Hematopoietic multipotent progenitor cell treated with erythropoietin and hydrocortisone succinate and interleukin-3 and kit ligand, for 6 days (in vitro differentiated cells): ENCODE measurements at regions not wholly inside any gene's neighbourhood (a gene's known extent, or its start where the extent isn't known, plus 50 kb on each side); places are given as distances from the start of the nearest gene placed in this dataset.
"Not testable (repeated sequence)": the region's sequence is repeated elsewhere in the genome, so short reads cannot be mapped to it uniquely, and the experiment has no call there.

Experiments used
- DNase-seq: peaks from one replicate; pipeline ENCODE4 v3.0.0-alpha.2; 2015

DNA sequence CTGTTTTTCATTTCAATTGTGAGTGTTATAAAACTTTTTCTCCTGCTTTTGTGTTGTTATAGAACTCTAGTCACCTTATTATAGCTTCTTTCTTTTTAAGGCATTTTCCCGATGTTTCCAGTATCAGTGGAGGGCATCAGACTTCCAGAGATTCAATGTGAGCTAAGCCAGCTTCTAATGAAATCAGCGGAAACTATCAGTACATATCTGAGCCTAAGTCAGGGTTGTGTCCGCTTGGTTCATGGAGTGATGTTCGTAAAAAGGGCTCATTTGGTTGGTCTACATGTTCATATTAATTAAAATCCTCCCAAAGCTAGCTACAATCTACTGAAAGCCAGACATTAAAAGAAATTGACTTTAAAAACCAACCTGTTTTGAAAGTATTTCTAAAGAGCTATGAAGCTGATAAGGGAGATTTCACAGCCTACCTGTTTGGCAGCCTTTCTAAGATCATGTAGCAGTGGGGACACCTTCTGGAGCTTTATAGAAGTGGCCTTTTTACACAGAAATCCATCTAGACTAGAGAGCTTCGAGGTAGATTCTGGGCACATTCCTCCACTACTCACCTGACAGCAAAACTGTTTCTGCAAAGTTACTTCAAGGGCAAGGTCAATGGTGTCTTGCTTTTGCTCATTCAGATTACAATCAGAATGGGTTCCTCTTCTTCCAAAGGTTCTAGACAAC lies 227.1 kb upstream of the NBPF12 start:
- peak; percentile 35 for DNase-seq

GRCh38 chr1:146709302-146709701 lies 228.8 kb upstream of the NBPF12 start:
- DNase-seq, result not testable (repeated sequence)

- not testable (repeated sequence) for DNase-seq
Measured at GRCh38 chr1:146704162-146704724, 233.9 kb upstream of the NBPF12 start.

- not testable (repeated sequence) for DNase-seq
Measured at GRCh38 chr1:146701320-146701719, 236.8 kb upstream of the NBPF12 start.

DNA sequence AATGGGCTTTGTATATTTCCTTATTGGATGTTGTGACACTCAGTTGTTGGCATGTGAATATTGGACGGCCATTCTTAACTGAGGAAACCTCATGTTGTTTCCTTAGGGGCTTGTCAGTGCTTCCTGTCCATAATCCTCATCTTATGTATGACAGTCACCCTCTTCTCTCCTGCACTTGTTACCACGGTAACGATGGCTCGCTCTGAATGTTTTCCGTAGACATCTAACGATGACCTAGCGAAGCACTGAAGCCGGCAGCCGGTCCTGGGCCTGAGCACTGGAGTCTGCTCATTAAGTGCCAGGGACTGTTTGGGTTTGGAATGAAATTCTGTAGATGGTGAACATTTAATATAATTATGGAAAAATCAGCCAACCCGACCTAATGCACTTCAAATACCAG lies 242.7 kb upstream of the NBPF12 start:
- DNase-seq, result not testable (repeated sequence)

GRCh38 chr1:146691798-146692197 lies 246.3 kb upstream of the NBPF12 start:
- DNase-seq, result not testable (repeated sequence)

DNA sequence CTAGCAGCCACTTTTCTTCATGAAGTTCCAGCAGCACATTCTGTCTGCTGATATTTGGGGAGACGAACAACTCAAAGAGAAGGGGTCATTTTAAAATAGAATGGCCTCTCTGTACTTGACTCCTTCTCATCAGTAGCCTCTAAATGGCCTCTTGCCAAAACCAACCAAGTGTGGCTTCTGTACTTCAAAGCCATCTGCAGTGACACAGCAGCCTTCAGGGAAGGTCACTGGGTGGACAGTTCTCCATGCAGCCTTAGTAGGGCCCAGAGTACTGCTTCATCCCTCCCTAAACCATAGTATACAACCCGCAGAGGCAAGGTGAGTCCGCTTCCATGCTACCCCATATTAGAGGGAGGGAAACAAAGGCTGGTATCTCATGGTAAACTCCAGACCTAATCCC lies 249.2 kb upstream of the NBPF12 start:
- not testable (repeated sequence) for DNase-seq

DNA sequence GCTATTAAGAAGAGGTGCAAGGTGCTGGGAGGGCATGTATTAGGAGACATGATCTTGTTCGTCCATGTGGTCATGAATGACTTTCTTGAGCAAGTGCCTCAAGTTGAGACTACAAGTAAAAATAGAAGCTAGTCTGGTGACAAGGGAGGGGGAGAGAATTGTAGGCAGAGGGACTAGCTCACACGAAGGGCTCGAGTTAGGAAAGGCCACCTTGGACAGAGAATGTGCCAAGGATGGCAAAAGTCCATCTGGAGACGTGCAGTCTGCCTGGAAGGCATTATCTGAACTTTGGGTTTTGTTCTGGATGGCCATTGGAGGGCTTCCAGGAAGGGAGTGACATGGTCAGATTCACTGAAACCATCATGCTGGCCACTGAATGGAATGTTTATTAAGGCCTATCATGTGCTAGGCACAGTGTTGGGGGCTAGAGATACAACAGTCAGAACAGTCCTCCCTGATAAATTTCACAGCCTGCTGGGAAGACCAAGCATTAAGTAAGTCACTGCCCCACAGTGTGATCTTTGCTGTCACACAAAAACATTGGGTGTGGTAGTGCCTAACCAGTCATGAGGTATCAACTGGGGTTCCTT lies 251.3 kb upstream of the NBPF12 start:
- not testable (repeated sequence) for DNase-seq

GRCh38 chr1:146683126-146683429 lies 255.0 kb upstream of the NBPF12 start:
- not testable (repeated sequence) for DNase-seq

DNA sequence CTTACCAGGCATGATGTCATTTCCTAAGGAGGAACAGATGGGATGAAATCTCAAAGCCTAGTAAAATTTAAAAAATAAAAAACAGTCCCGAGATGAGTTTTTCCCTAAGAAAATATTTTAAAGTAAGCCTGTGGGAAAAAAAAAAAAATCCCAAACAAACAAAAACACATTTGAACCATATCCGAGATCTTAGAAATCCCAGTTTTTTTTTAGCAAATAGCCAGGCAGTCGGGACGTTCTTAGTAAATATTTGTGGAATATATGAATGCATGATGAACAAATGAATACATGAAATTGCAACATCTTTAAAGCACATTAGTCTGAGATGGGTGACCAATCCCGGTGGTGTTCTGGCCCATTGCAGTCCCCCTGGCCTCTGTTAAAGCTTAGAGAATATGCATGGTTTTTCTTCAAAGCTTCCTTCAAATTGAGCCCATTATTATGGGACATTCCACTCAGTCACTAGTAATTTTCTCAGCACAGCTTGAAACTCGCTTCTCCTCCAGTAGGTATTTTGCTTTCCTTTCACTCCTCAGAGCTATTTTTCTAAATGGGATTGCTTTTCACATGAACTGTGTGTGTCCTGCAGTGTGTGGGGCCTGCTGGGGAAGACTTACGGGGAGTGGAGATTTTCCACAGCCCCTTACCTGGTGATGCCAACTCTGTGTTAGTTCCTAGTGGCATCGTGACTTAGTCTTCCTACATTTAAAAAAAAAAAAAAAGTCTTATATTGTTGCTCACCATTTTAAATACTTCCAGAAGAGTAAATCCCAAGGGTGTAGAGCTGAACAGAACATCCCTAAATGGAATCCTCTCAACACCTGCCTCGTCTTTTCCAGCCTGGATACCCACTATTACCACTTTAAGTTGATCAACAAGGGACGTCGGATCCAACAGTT lies 255.6 kb upstream of the NBPF12 start:
- DNase-seq, result not testable (repeated sequence)

- peak; percentile 59 for DNase-seq
Measured at GRCh38 chr1:146673729-146674299, 264.3 kb upstream of the NBPF12 start.

DNA sequence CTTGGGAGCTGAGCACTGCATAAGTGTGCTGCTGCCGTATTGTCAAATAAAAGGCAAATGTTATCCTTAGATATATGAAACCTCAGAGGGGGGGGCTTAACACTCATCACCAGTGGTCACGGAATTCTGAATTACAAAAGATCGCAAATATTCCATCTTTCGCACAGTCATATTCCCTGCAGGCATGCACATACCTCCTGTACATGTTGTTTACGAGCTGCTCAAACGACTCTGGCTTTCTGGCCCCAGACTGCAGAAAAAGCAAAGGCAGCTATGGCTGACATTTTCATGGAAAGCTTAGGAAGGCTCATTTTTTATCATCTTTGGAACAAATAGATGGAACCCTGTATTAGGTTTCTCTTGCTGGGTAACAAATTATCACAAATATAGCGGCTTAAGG lies 265.5 kb upstream of the NBPF12 start:
- not testable (repeated sequence) for DNase-seq

DNA sequence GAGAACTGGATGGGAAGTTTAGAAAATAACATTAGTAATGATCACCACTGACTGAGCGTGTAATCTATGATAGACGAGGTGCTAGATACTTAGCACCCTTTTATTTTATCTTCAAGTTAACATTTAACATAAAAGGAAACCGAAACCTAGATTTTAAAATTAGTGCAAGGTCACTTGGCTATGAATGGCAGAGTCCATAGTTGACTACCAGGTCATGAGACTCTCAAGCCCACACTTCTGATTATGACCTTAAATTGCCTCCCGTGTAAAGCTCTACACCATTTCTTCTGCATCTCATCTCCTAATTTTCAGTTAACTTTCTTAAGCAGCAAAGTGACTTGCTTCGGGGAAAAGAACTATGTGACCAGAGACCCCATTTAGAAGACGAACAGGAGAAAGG lies 266.5 kb upstream of the NBPF12 start:
- not testable (repeated sequence) for DNase-seq

GRCh38 chr1:146670832-146671566 lies 267.1 kb upstream of the NBPF12 start:
- DNase-seq, result not testable (repeated sequence)

DNA sequence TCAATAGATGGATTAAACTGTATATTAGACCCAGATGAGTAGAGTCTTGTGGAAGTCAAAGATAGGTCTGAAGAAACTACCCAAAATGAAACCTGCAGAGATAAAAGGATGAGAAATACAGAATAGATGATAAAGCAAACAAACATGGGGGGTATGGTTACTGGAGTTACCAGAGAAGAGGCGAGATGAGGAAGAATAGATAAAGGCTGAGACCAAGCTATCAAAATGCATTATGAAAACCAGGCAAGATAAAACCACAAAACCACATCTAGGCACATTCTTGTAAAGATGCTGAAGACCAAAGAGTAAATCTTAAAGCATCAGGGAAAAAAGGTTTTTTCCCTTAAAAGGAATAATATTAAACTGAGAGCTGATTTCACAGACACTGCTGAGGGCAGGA lies 271.8 kb upstream of the NBPF12 start:
- DNase-seq, result not testable (repeated sequence)

GRCh38 chr1:146660242-146660641 lies 277.9 kb upstream of the NBPF12 start:
- not testable (repeated sequence) for DNase-seq

DNA sequence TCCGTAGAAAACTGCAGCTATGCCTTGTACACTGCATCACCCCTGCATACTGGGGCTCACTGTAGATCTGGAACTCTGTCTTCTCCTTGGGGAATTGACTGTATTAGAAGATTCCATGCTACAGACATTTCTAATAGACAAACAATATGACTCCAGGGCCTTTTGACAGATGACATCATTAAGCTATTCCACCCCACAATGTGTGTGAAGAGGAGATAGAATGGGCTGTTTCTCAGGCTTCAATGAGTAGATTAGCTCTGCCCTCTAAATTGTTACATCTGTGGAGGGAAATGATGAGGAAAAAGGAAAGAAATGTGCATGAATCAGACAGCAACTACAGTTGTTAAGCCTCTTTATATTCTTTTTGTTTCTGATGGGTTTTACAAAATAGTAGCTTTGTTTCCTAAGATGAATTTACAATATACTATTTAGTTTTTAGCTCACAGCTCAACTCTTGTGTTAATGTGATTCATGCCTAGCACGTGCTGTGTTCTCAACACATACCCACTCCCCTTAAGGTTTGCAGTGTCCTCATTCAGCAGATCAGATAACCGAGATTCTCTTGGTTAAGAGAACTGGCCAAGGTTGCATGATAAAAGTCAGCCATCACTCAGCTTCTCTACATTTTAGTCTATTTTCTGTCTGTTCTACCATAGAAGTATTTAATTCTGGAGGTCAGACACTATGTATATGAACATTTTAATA lies 281.6 kb upstream of the NBPF12 start:
- not testable (repeated sequence) for DNase-seq

DNA sequence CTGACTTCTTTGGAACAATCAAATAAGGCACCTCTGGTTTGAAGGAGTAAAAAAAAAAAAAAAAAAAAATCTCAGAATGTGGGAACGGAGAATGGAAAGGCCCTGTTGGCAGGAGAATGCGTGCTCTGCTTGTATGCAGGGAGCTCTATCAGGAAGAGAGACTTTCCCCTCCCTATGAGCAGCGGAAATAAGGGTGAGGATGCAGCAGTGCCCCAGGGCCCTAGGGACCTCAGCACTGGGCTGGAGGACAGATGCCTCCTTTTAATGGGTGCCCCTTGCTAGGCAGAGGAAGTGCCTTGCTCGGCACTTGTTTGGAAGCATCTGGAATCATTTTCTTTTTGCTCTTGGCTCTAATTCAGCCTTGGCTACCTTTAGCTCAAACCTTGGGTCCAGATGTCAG lies 283.4 kb upstream of the NBPF12 start:
- not testable (repeated sequence) for DNase-seq

DNA sequence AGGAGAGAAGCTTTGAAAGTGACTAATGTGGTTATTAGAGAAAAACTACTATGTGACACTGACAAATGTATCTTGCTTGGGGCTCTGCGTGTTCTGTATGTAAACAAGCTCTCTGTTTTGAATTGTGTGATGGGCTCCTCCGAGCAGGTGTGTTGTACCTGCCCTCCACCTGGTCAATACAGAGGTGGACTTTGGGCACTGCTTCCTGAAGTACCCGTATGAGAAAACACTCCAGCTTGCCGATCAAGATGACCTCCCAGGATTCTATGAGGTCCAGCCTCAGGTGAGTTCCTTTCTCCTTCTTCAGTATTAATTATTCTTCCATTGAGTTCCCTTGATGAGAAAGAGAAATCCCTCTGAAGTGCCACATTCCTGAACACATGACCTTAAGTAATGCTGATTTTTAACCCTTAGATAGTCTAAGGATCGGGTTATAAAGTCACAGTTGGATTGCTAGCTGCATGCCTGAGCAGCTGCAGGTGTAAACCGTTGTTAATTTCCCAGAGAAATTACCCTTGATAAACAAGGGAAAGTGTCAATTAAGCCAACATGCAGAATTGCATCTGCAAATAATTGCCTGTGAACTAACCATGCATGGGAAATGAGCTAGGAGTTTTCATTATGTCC lies 292.0 kb upstream of the NBPF12 start:
- DNase-seq, result not testable (repeated sequence)

DNA sequence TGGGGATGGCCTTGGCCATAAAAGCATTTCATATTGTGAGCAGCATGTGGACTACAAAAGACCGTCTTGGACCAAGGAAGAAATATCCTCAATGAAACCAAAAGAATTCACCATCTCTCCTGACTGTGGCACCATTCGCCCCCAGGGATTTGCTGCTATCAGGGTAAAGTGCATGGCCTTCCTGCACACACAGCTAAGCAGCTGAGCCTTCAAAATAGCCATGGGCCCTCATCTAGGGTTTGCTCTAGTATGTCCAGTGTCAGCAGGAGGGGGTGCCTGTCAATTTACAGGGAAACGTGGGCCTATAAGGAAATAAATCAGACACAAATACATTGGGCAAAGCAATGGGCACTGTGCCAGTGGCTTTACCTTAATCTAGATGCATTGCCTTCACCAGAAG lies 296.6 kb upstream of the NBPF12 start:
- DNase-seq, result not testable (repeated sequence)

- DNase-seq, result not testable (repeated sequence)
Measured at GRCh38 chr1:146640671-146641070, 297.5 kb upstream of the NBPF12 start.
